Ovary (tissue), 3 donors: ENCODE measurements at regions not wholly inside any gene's neighbourhood (a gene's known extent, or its start where the extent isn't known, plus 50 kb on each side); places are given as distances from the start of the nearest gene placed in this dataset.

Source experiments
- CTCF ChIP-seq, 3 donors: fragments of 450-650 bp in 2 of 3; fragments of 200-600 bp in 1 of 3; IDR thresholded peaks; one replicate each; pipeline versions ENCODE4 v1.5.1 to v1.8.0; 2016 to 2022; ENCODE audit warnings: antibody characterized with exemption in 3 of 3, mild to moderate bottlenecking in 1 of 3
- EP300 ChIP-seq: sonication (generic); formaldehyde crosslinking; IDR thresholded peaks from one replicate; pipeline ENCODE4 v1.6.1; 2017; ENCODE audit warnings: antibody characterized with exemption
- POLR2A ChIP-seq: fragments of 450-650 bp; IDR thresholded peaks from one replicate; pipeline ENCODE4 v1.6.1; 2017; ENCODE audit warnings: antibody characterized with exemption, mild to moderate bottlenecking, moderate library complexity
- donor health status: DM: no; HTN: no; CAD: no.

GRCh38 chr4:180330521-180330920 lies 1912.7 kb upstream of the TENM3 start:
- TF ChIP-seq CTCF (IDR thresholded peaks at IDR 0.05) = no peak
- no peak for TF ChIP-seq POLR2A
- TF ChIP-seq EP300 = no peak
